Naive thymus-derived CD4-positive, alpha-beta T cell (primary cell): ENCODE measurements at regions not wholly inside any gene's neighbourhood (a gene's known extent, or its start where the extent isn't known, plus 50 kb on each side); places are given as distances from the start of the nearest gene placed in this dataset.

Experiments used
- ATAC-seq: fragments of 150-1000 bp; cut with Tn5 transposase; 2 replicates; pipeline ENCODE4 v1.10.0; 2021; ENCODE audit warnings: mild to moderate bottlenecking, moderate library complexity
- CTCF ChIA-PET: fragments of 350-600 bp; sonication (Branson Sonifier 250); formaldehyde crosslinking; loops from one replicate; lab custom pipeline; 2021; ENCODE audit warnings: antibody characterized with exemption; lab: Charles Lee
- POLR2A ChIA-PET: fragments of 350-600 bp; sonication (Branson Sonifier 250); formaldehyde crosslinking; loops from one replicate; lab custom pipeline; 2021; ENCODE audit warnings: antibody characterized with exemption, inconsistent platforms; lab: Charles Lee
- DNase-seq, 9 donors: peaks; one replicate each; pipeline versions ENCODE4 v3.0.0 to v3.0.0-alpha.2; 2020 to 2022; ENCODE audit warnings: mixed read lengths in 1 of 9
- H3K27ac ChIP-seq: one replicate; pipeline ENCODE4 v1.7.0; 2013; ENCODE audit warnings: mild to moderate bottlenecking, low read depth, low read length, moderate library complexity
- H3K27me3 ChIP-seq, 2 donors: one replicate each; pipeline ENCODE4 v1.7.0; 2013; ENCODE audit warnings: low read length in 2 of 2, mild to moderate bottlenecking in 2 of 2, moderate library complexity in 2 of 2; ENCODE audit not compliant: control insufficient read depth in 2 of 2, insufficient read depth in 2 of 2
- H3K36me3 ChIP-seq, 3 experiments: 1 replicate in 2 of 3; 2 replicates in 1 of 3; pipeline ENCODE4 v1.7.0; 2013; ENCODE audit warnings: low read length in 3 of 3, mild to moderate bottlenecking in 3 of 3, moderate library complexity in 1 of 3; ENCODE audit not compliant: insufficient read depth in 3 of 3, control insufficient read depth in 2 of 3
- H3K4me1 ChIP-seq, 2 donors: one replicate each; pipeline ENCODE4 v1.7.0; 2013; ENCODE audit warnings: low read length in 2 of 2, mild to moderate bottlenecking in 2 of 2, moderate library complexity in 1 of 2; ENCODE audit not compliant: control insufficient read depth in 2 of 2, insufficient read depth in 2 of 2
- H3K4me3 ChIP-seq: 2 replicates; pipeline ENCODE4 v1.7.0; 2013; ENCODE audit warnings: mild to moderate bottlenecking, low read length
- H3K9me3 ChIP-seq, 3 experiments: 1 replicate in 2 of 3; 2 replicates in 1 of 3; pipeline ENCODE4 v1.7.0; 2013; ENCODE audit warnings: low read length in 3 of 3; ENCODE audit not compliant: control insufficient read depth in 2 of 3
- H3K27ac Mint-ChIP-seq, 9 donors: one replicate each; pipeline ENCODE4 v1.8.0; 2020 to 2022; ENCODE audit warnings: mixed read lengths in 9 of 9, mild to moderate bottlenecking in 8 of 9, moderate library complexity in 5 of 9, inconsistent platforms in 2 of 9
- H3K27me3 Mint-ChIP-seq, 5 donors: one replicate each; pipeline ENCODE4 v1.8.0; 2021 to 2022; ENCODE audit warnings: mixed read lengths in 5 of 5, mild to moderate bottlenecking in 1 of 5
- H3K36me3 Mint-ChIP-seq, 5 donors: one replicate each; pipeline ENCODE4 v1.8.0; 2020 to 2022; ENCODE audit warnings: mixed read lengths in 5 of 5, mild to moderate bottlenecking in 3 of 5, inconsistent platforms in 1 of 5
- H3K4me1 Mint-ChIP-seq, 7 donors: one replicate each; pipeline ENCODE4 v1.8.0; 2020 to 2022; ENCODE audit warnings: mixed read lengths in 7 of 7, mild to moderate bottlenecking in 3 of 7, inconsistent platforms in 1 of 7
- H3K4me3 Mint-ChIP-seq, 10 donors: one replicate each; pipeline ENCODE4 v1.8.0; 2020 to 2022; ENCODE audit warnings: mild to moderate bottlenecking in 10 of 10, mixed read lengths in 10 of 10, moderate library complexity in 6 of 10, inconsistent platforms in 2 of 10
- H3K9me3 Mint-ChIP-seq, 11 donors: one replicate each; pipeline ENCODE4 v1.8.0; 2020 to 2022; ENCODE audit warnings: mixed read lengths in 11 of 11, mild to moderate bottlenecking in 4 of 11, inconsistent platforms in 1 of 11, moderate library complexity in 1 of 11
- intact Hi-C, 2 donors: fragments of 100-400 bp; cut with micrococcal nuclease; formaldehyde crosslinking; loops; one replicate each; pipeline ENCODE4 v1.15.1; 2023

DNA sequence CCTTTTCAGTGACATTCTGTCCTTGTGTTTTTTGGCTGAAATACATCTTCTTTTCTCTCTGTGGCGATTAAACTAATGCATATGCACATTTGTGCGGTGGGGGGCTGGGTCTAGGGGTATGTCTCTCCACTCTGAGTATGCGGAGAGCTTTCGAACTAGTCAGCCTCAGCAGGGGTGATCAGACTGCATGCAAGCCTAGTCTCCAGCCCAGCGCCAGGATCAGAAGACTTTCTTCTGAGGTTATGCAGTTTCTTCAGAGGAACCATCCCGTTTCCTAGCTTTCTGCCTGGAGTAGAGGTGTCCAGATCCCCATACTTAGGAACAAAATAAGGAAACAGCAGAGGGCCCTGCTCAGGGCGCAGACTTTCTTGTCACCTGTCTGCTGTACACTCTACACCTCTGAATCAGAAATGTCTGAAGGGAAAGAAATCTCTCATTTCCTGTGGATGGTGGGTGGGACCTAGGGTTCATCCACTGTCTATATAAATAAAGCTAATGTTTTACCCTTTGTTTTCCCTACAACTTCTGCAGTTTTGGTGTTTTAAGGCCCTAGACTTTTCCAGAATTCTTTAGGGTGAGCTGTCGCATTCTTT is 230.4 kb downstream of the ABHD5 start:
- H3K27ac Mint-ChIP-seq: no peak overlapping the region
- no peaks in the 10 kb centered on the region for H3K36me3 ChIP-seq
- H3K4me1 Mint-ChIP-seq: peaks cover 0 to 5% (median 0%) of the 10 kb centered on the region in 7 donors
- H3K4me3 ChIP-seq: no peak overlapping the region
- no peak overlapping the region for H3K4me3 Mint-ChIP-seq
- ChIA-PET POLR2A (no interaction called here), CTCF (no interaction called here)
- no peak for DNase-seq
- peaks cover 0 to 5% (median 0%) of the 10 kb centered on the region in 3 experiments for H3K9me3 ChIP-seq
- H3K9me3 Mint-ChIP-seq: peaks cover 0 to 17% (median 6%) of the 10 kb centered on the region in 11 donors
- intact Hi-C loops: no loop called here
- ATAC-seq: no peak
- H3K4me1 ChIP-seq: no peaks in the 10 kb centered on the region
- peaks cover 41 to 63% (median 53%) of the 10 kb centered on the region in 5 donors for H3K27me3 Mint-ChIP-seq
- peaks cover 0 to 3% (median 0%) of the 10 kb centered on the region in 5 donors for H3K36me3 Mint-ChIP-seq
- H3K27ac ChIP-seq: no peak overlapping the region
- H3K27me3 ChIP-seq: no peaks in the 10 kb centered on the region

DNA sequence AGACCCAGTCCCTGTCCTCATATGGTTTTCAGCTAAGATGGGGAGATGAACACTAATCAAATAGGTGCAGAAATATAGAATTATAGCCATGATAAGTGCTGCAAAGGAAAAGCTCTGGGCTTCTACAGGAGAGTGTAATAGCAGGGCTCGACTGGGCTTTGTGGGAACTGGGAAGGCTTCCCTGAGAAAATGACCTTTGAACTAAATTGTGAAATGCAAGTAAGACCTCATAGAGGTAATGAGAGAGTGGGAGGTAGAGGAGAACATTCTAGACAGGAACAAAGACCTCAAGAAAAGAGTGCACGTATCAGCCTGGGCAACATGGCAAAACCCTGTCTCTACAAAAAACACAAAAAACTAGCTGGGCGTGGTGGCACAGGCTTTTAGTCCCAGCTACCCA is 231.6 kb downstream of the ABHD5 start:
- H3K4me3 Mint-ChIP-seq: peak overlapping the region in 1 of 10 donors; percentile 21
- DNase-seq (no peak), ATAC-seq (no peak)
- H3K27me3 Mint-ChIP-seq: peaks cover 44 to 72% (median 58%) of the 10 kb centered on the region in 5 donors
- no peak overlapping the region for H3K27ac Mint-ChIP-seq
- peaks cover 0 to 9% (median 6%) of the 10 kb centered on the region in 11 donors for H3K9me3 Mint-ChIP-seq
- intact Hi-C loops: no loop called here
- H3K27ac ChIP-seq: no peak overlapping the region
- no peaks in the 10 kb centered on the region for H3K4me1 ChIP-seq
- ChIA-PET POLR2A (no interaction called here), CTCF (no interaction called here)
- peaks cover 0 to 3% (median 0%) of the 10 kb centered on the region in 5 donors for H3K36me3 Mint-ChIP-seq
- H3K27me3 ChIP-seq: no peaks in the 10 kb centered on the region
- H3K9me3 ChIP-seq: no peaks in the 10 kb centered on the region
- no peak overlapping the region for H3K4me3 ChIP-seq
- H3K4me1 Mint-ChIP-seq: peaks cover 0 to 5% (median 0%) of the 10 kb centered on the region in 7 donors
- H3K36me3 ChIP-seq: no peaks in the 10 kb centered on the region

DNA sequence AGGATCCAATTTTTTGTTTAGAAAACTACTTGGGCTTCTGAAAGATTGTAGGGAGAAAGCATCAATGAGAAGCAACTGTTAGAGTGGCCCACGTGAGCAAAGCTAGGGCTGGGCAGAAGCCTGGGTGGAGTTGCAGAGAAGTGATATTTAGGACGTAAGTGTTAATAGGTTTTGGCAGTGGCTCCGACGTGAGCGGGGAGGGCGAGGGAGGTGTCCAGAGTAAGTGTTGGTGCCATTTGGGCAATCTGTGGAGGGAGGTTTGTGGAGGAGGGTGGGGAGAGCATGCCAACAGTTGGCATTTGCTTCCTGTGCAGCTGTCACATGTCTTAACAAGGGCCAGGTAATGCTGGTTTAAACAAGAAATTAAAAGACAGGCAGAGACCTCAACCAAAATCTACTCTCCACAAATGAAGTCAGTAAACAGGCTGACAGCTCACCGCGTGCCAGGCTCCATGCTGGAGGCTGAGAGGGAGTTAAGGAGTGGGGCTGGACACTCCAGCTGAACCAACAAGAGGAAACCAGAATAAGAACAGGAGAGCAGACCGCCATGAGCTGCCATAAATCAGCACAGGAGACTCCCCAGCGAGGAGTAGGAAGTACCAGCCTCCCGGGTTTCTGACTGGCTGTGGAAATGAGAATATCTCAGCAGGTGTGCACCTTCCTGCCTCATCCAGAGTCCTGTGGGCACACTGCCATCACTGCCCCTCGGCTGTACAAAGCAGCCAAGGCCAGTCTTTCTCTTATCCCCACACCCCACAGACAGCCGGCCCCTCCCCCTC is 232.6 kb downstream of the ABHD5 start:
- Histone ChIP-seq H3K27ac (no peak overlapping the region), H3K4me1 (no peaks in the 10 kb centered on the region), H3K9me3 (no peaks in the 10 kb centered on the region), H3K4me3 (no peak overlapping the region), H3K27me3 (no peaks in the 10 kb centered on the region), H3K36me3 (no peaks in the 10 kb centered on the region)
- peaks cover 0 to 3% (median 0%) of the 10 kb centered on the region in 5 donors for H3K36me3 Mint-ChIP-seq
- ChIA-PET POLR2A (no interaction called here), CTCF (no interaction called here)
- no peak overlapping the region for H3K4me3 Mint-ChIP-seq
- no peak overlapping the region for H3K27ac Mint-ChIP-seq
- DNase-seq (no peak), ATAC-seq (no peak)
- intact Hi-C loops: no loop called here
- H3K27me3 Mint-ChIP-seq: peaks cover 44 to 71% (median 60%) of the 10 kb centered on the region in 5 donors
- peaks cover 0 to 5% (median 0%) of the 10 kb centered on the region in 7 donors for H3K4me1 Mint-ChIP-seq
- H3K9me3 Mint-ChIP-seq: peaks cover 0 to 9% (median 4%) of the 10 kb centered on the region in 11 donors

DNA sequence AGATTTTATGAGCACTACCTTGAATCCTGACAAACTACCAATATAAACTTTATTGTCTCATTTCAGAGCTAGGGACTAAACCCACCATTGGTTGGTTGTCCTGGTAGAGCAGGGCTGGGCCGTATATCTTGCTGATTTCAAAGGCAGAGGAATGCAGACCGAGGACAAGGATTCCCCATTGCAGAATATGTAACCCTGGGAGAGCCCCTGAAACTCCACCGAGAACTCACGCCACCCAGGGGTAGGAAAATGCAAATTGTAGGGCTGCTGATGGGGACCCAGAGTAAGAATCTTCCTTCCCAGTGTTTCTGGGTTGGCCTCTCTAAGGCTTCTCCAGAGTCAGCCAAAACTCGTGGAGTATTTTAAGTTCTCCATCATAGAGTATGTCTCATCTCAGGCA is 235.3 kb downstream of the ABHD5 start:
- Histone ChIP-seq H3K27ac (no peak overlapping the region), H3K27me3 (no peaks in the 10 kb centered on the region), H3K9me3 (no peaks in the 10 kb centered on the region), H3K36me3 (no peaks in the 10 kb centered on the region), H3K4me1 (no peaks in the 10 kb centered on the region), H3K4me3 (no peak overlapping the region)
- ATAC-seq: no peak
- CTCF ChIA-PET: no interaction called here
- Mint-ChIP-seq H3K27ac (no peak overlapping the region), H3K36me3 (peaks cover 0 to 3% (median 0%) of the 10 kb centered on the region in 5 donors), H3K27me3 (peaks cover 40 to 62% (median 57%) of the 10 kb centered on the region in 5 donors), H3K4me1 (peaks cover 0 to 5% (median 0%) of the 10 kb centered on the region in 7 donors), H3K4me3 (no peak overlapping the region), H3K9me3 (peaks cover 0 to 4% (median 0%) of the 10 kb centered on the region in 11 donors)
- POLR2A ChIA-PET: no interaction called here
- intact Hi-C loops: no loop called here
- DNase-seq: no peak

DNA sequence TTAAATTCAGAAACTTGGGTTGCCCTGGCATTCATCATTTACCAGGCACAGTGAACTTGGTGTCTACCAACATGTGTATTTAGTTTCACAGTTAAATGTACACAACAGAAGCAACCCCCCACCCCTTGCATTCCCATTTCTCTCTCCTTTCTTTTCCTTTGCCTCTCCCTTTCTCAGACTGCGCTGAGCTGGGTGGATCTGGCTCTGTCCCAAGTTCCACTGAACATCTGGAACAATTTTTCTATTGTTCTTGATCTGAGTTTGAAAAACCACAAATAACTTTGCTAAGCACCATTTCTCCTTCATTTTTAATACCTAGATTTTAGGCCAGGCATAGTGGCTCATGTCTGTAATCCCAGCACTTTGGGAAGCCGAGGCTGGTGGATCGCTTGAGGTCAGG is 242.2 kb downstream of the ABHD5 start:
- POLR2A ChIA-PET: no interaction called here
- CTCF ChIA-PET: no interaction called here

DNA sequence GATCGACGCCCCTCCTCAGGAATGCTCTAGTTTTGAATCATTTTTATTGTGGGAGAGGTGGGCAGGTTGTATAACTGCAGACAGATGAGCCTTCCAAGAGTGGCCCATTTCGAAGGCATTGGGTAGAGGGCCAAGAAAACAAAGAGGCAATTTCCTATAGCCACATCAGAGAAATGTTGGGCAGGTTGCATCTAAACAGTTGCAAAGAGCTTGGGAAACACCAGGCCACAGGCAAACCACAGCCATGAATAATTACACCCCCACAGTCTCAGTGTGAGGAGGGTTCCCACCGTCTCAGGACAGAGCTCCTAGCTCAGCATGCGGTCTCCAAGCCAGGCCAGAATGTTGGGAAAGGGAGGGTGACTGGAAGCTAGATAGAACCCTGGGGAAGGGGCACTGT is 257.3 kb downstream of the ABHD5 start:
- no peaks in the 10 kb centered on the region for H3K36me3 Mint-ChIP-seq
- no peak overlapping the region for H3K27ac Mint-ChIP-seq
- CTCF ChIA-PET: no interaction called here
- POLR2A ChIA-PET: no interaction called here
- no peak for DNase-seq
- Histone ChIP-seq H3K27me3 (no peaks in the 10 kb centered on the region), H3K4me3 (no peak overlapping the region), H3K27ac (no peak overlapping the region), H3K4me1 (no peaks in the 10 kb centered on the region), H3K36me3 (no peaks in the 10 kb centered on the region), H3K9me3 (no peaks in the 10 kb centered on the region)
- H3K4me3 Mint-ChIP-seq: no peak overlapping the region
- peaks cover 6 to 24% (median 7%) of the 10 kb centered on the region in 7 donors for H3K4me1 Mint-ChIP-seq
- peaks cover 0 to 6% (median 2%) of the 10 kb centered on the region in 11 donors for H3K9me3 Mint-ChIP-seq
- no peak for ATAC-seq
- peaks cover 14 to 29% (median 20%) of the 10 kb centered on the region in 5 donors for H3K27me3 Mint-ChIP-seq
- intact Hi-C loops: no loop called here

More for the DNA sequence above, 242.2 kb downstream of the ABHD5 start:
- Histone ChIP-seq H3K27ac (no peak overlapping the region), H3K27me3 (no peaks in the 10 kb centered on the region), H3K36me3 (no peaks in the 10 kb centered on the region), H3K9me3 (no peaks in the 10 kb centered on the region), H3K4me1 (no peaks in the 10 kb centered on the region), H3K4me3 (no peak overlapping the region)
- Mint-ChIP-seq H3K27me3 (peaks cover 21 to 35% (median 25%) of the 10 kb centered on the region in 5 donors), H3K9me3 (peaks cover 0 to 12% (median 6%) of the 10 kb centered on the region in 11 donors), H3K4me3 (no peak overlapping the region), H3K36me3 (peaks cover 0 to 8% (median 0%) of the 10 kb centered on the region in 5 donors), H3K4me1 (no peaks in the 10 kb centered on the region), H3K27ac (no peak overlapping the region)
- ATAC-seq (no peak), DNase-seq (no peak)
- intact Hi-C loops: no loop called here
